ELR (cell line): ENCODE measurements at regions not wholly inside any gene's neighbourhood (a gene's known extent, or its start where the extent isn't known, plus 50 kb on each side); places are given as distances from the start of the nearest gene placed in this dataset.
A peak's percentile ranks its signal among the peaks of the same experiment; 100 is the strongest.

Source experiments
- DNase-seq: peaks from one replicate; pipeline ENCODE4 v3.0.0-alpha.2; 2015; ENCODE audit warnings: low read depth

- no peak for DNase-seq
These were observed 190.4 kb upstream of the DIO3 start for GRCh38 chr14:101370593-101371569.

DNA sequence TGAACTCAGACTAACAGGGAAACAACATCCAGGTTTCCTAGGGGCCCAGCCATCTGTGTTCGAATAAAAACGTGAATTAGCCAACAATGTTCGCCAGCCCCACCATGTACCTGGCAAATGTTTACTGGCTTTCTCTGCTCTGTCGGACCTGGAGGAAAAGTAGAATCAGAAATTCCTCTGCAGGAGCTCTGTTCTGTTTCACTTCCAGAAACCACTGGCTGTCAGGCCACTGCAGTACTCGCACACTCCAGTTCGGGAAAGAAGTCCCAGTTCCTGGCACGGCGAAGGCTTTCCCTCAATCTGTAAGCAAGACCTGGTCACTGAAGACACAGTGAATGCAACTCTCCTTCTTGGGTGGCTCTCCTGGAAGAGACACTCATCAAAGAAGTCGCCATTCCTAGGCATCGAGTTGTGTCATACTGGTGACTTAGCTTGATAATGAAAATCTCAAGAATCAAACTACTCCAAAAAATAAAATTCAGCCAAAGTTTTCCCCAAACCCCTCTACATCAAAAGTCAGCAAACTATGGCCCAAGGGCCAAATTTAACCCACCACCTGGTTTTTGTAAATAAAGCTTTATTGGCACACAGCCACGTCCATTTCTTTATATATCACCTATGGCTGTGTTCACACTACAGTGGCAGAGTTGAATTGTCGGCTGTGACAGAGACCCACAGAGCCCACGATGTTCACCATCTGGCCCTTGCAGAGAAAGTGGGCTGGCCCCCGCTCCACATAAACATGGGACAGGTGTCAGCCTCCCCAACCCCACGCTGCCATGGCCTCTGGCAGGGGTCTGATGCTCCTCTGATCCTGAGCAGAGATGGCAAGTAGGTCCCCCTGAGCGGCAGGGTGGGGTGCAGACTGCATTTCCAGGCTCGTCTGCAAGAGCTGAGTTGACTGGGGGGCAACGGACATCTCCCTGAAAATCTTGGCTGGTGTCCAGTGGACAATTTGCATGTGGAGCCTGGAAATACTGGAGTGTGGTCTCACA lies 189.2 kb upstream of the DIO3 start:
- no peak for DNase-seq

DNA sequence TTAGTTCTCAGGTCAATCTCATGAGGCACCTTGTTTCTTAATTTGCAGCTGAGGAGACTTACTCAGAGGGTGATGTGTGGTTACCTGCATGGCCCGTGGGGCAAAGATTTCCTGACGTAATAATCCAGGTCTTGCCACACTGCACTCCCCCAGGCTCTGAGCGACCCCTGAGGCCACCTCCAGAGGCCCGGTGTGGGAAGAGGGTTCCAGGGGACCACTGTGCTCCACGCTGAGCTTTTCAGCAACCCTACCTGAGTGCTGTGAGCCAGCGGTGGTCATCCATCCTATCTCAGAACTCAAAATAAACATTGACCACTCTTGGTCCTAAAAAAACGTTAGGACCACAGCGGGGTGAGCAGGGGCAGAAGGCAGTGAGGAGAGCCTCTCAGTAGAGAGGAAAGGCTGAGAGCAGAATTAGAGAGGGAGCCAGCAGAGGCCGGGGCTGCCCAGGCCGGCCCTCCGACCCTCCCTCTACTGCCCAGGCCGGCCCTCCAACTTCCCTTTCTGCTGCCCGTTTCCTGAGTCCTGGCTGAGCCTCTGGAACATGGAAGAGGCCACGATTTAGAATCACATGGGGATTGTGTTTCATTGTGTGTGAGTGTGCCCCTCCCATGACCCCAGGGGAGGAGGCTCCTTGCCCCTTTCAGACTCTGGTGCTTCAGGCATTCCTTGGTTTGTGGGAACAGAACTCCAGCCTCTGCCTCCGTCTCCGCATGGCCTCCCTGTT lies 188.2 kb upstream of the DIO3 start:
- no peak for DNase-seq

GRCh38 chr14:101373690-101374295 lies 187.5 kb upstream of the DIO3 start:
- no peak for DNase-seq

DNA sequence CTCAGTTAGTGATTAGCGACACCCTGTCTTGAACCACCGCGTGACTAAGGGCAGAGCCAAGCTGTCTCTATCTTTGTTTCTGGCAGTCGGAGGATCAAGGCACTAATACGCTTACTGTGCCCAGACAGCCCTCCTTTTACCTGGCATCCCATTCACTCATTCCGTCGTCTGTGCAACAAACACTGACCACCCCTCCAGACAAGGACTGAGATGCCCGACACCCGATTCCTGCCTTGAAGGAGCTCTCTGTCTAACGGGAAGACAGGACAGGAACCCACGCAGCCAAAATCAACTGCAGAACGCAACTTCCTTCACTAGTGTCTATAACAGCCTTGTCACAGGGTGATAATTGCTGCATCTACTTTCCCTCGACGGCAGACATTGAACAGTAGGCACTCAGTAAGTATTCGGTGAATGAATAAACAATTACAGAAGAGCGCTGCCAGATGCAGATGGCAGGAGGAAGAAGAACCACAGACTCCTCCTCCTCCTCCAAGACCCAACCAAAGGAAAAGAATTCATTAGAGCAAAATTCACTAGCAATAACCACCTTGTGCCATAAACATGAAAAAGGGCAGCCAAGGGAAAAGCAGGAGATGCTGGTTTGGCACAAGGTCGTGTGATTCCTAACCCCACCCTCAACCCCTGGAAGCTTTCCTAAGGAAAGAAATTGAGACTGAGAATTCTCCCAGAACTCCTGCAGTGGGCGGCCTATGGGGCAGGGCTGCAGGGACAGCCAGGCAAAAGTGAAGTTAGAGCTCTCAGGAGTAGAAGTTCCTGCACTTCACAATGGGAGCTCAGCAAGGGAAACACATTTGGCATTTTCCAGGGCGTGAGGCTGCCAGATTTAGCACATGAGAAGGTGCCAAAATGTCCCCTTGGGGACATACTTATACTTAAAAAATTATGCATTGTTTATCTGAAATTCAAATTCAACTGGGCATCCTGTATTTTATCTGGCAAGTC lies 186.6 kb upstream of the DIO3 start:
- DNase-seq: no peak

GRCh38 chr14:101377069-101377468 lies 184.2 kb upstream of the DIO3 start:
- DNase-seq: no peak

DNA sequence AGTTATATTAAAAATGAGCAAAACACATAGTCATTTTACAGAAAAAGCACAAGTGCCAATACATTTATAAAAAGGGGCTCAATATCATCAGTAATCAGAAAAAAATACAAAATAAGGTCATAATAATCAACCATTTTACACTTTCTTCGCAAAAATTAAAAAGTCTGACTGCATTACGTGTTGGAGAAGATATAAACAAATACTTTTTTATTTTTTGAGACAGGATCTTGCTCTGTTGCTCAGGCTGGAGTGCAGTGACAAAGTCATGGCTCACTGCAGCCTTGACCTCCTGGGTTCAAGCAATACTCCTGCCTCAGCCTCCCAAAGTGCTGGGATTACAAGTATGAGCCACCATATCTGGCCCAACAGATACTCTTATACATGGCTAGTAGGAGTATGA lies 181.5 kb upstream of the DIO3 start:
- no peak for DNase-seq

- no peak for DNase-seq
These were observed 180.8 kb upstream of the DIO3 start for GRCh38 chr14:101380512-101380911.

DNA sequence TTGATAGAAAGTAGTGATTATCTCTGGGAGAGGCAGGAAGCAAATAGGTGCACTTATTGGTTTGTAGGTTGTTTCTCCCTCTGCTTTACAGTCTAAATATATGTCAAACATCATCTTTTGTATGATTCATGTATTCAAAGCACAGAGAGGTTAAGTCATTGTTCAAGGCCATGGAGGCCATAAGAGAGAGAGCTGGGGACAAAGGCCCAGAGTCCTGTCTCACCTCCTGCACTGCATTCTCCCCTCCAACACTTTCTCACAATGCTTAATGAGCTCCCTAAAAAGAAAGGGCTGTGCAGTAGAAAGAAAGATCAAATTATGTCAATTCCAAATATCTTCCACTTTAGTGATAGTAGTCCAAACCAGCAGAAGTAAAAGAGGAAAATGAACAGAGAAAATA lies 180.4 kb upstream of the DIO3 start:
- DNase-seq: no peak

GRCh38 chr14:101383737-101384338 lies 177.5 kb upstream of the DIO3 start:
- no peak for DNase-seq

DNA sequence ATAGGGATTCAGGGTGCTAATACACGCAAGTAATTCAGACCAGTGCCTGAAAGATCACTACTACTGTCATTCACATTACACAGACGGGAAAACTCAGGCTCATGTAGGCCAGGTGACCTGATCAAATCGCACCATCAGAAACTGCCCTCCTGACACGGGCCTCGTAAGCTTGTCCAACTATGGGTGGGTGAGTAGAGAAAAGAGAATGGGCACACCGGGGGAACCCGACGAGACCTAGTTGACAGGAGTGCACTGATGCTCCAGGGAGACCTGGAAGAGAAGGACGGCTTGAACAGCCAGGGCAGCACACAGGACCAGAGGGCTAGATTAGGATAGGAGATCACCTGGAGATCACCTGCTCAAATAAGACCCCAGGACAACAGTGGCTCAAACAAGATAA lies 166.9 kb upstream of the DIO3 start:
- no peak for DNase-seq

GRCh38 chr14:101395779-101396178 lies 165.5 kb upstream of the DIO3 start:
- DNase-seq: no peak

DNA sequence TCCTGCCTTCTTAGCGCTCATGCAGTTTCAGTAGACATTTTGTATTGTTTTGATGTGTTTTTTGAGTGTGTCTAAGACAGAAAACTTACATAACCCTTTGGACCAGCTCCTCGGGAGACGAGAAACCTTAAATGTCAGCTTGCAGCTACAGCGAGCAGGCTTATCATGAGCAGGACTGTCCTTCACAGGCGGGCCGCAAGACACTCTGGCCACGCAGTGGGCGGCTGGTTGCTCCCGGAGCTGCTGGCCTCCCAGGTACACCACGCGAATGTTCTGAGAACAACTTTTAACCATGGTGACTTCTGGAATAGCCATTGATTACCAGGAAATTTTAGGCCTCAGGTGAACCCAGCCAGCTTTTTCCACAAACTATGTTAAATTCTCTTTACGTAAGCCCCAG lies 164.1 kb upstream of the DIO3 start:
- no peak for DNase-seq

GRCh38 chr14:101398011-101398410 lies 163.3 kb upstream of the DIO3 start:
- DNase-seq: no peak

DNA sequence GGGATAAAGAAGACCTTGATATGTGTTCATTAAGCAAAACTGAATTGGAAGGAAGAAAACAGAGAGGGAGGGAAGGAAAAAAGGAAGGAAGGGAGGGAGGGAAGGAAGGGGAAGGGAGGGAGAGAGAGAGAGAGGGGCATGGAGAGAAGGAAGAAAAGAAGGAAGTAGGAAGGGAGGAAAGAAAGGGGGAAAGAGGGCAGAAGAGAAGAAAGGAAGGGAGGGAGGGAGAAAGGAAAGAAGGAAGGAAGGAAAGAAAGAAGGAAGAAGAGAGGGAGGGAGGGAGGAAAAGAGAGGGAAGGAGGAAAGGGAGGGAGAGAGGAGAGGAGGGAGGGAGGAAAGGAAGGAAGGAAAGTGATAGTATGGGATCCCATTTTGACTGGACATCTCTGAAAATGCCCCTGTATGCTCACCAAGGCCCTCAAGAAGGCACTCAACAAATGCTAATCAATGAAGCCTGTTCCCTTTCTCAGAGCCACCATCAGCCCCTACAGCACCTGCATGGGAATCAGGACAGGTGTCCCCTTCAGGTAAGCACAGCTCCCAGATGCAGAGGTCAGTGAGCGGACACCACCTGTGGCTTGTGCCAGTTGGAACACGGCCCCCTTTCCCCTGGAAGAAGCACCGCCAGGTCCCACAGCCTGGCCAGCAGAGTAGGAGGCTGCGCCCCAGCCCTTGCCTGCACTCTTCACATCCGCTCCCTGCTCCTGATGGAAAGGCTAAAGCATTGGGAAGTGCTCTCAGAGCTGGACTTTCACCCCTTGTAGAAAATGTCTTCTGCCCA lies 161.4 kb upstream of the DIO3 start:
- DNase-seq: no peak

DNA sequence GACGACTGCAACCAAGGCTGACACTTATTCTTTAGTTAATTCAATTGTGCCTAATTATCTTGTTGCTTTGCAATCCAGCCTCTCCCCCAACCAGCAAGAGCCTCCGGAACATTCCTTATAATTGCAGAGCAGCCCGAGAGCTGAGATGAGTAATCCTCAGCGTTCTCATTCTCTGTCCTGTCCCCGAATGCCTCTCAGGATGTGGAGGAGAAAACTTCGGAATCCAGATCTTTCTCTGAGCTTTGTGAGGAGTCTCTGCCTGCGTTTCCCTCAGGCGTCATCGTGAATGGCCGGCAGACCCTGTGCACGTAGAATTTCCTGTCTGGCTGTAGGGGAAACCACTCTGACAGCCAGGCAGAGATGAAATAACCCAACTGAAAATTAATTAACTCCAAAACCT lies 160.5 kb upstream of the DIO3 start:
- DNase-seq: peak; percentile 17

- DNase-seq: no peak
These were observed 158.2 kb upstream of the DIO3 start for GRCh38 chr14:101402936-101403660.

GRCh38 chr14:101404426-101405170 lies 156.7 kb upstream of the DIO3 start:
- DNase-seq: no peak
